HG02970 (cell line): ENCODE measurements at regions not wholly inside any gene's neighbourhood (a gene's known extent, or its start where the extent isn't known, plus 50 kb on each side); places are given as distances from the start of the nearest gene placed in this dataset.

Experiments
- ATAC-seq: cut with Tn5 transposase; IDR thresholded peaks from one replicate; pipeline ENCODE4 v1.9.1; 2021; ENCODE audit warnings: mild to moderate bottlenecking, moderate library complexity, moderate number of reproducible peaks; ENCODE audit not compliant: unreplicated experiment, low FRiP score

DNA sequence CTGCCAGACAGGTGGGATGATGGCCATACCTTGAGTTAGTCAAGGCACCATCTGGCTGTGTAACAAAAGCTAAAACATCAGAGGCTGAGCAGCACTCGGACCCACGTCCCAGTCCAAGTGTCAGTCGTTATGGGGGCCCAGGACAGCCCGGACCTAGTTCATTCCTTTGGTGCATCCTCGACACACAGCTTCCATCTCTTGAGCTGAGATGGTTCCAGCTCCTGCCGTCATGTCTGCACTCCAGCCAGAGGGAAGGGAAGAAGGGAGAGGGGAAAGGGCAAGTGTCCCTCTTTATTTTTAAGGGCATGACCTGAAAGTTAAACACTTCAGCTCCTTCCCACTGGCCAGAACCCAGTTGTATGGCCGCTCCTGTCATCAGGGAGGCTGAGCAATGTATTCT is 218.0 kb downstream of the SEC14L1 start:
- ATAC-seq = no peak

DNA sequence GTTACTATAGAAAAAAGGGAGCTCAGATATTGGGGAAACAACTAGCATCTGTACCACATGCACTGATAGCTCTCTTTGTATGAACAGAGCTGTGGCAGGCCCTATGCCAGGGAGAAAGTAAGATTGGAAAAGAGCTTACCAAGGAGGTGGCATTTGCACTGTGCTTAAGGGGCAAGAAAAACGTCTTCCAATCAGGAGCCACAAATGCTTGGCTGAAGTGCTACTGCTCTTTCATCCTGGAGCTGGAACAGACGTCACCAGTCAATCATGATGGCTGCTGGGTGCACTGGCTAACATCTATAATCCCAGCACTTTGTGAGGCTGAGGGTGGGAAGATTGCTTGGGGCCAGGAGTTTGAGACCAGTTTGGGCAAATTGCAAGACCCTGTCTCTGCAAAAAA is 218.5 kb downstream of the SEC14L1 start:
- no peak for ATAC-seq

DNA sequence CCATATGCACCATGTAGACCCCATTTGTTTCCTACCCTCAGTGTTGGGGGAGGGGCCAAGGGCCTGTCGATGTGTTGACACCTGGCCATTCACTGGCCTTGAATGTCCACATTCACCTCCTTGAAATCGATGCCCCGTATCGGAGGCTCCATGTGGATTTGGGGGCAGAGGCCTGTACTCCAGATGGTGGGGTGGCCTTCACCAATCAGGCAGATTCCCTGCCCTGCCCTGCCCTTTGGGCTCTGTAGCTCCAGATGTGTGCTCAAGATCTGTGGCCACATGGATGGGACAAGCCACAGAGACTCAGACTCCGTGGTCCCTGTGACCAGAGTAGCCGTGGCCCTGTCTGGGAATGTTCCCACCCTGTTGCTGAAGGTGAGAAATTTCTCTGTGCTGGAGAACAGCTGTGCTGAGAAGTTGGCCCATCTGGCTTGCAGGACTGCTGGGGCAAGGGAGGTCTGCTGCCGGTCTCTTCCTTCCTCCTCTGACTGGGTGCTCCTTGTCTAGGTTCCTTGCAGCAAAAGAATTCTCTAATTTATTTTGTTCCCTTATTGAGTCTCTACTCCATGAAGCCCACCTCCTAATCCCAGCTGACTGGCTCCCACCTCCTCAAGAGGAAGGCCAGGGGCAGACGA is 221.3 kb downstream of the SEC14L1 start:
- ATAC-seq = no peak

DNA sequence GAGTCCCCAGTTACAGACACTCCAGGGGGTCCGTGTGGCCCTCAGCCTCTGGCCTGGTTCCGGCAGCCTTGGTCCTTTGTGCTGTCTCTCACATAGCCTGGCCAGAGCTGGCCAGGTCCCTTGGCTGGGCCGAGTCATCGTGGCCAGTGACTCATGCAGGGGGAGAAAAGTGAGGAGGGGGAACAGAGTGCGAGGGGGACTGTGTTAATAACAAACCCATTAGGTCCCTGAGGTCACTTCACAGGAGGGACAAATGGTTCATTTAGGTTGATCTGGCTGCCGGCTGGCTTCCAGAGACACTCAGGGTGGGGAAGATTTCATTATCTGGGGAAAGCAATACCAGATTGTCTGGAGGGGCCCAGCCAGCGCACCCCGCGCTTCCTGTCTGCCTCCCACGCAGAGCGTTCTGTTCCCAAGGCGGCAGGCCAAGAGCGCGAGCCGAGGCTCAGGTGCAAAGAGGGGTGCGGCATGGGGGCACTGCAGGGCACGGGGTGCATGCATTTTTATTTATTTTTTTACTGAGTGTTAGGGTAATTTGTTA is 223.1 kb downstream of the SEC14L1 start:
- no peak for ATAC-seq

DNA sequence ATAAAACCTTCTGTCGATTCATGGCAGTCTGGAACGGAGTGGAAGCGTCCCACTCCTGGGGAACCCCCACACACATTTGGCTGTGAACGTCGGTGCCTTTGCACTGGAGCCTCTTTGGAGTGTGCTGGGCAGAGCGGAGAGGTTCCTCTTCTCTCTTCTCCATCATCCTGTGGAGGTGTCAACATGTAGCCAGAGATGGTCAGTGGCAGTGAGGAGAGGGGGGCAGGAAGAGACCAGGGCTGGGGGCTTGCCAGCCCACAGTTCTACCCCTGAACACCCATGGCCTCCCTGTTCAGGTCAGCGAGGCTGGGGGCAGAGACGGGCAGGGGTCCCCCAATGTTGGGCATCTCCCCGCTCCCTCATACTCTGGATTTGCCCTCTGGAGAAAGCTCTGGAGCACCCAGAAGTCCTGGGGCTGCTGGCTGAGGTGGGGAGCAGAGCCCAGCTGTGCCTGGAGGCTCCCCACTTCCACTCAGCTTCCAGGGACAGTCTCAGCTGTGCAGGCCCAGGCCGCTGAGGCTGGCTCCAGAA is 223.7 kb downstream of the SEC14L1 start:
- ATAC-seq = no peak

DNA sequence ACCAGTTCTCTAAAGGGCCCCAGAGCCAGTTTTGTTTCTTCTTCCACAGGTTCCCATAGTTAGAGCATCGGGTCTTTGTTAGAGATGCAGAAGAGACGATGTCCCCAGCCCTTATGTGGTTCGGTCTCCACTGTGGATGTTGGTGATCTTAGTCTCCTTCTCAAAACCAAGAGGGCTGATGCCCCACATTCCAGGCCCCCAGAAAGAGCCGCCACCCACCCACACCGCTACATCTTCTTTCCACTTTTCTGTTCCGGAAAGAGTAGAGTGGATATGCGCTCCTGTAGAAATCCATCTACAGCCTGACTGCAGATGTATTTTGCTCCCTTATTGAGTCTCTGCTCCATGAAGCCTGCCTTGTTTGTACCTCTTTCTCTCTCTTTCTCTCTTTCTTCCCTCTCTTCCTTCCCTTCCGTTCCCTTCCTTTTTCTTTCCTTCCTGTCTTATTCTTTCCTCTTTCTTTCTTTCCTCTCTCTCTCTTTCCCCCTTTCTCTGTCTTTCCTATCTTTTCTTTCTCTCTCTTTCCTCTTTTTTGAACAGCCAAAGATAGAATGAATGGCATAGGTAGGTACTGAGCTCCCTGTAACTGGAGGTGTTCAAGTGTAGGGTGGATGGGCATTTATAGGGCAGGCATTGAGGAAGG is 224.3 kb downstream of the SEC14L1 start:
- no peak for ATAC-seq

DNA sequence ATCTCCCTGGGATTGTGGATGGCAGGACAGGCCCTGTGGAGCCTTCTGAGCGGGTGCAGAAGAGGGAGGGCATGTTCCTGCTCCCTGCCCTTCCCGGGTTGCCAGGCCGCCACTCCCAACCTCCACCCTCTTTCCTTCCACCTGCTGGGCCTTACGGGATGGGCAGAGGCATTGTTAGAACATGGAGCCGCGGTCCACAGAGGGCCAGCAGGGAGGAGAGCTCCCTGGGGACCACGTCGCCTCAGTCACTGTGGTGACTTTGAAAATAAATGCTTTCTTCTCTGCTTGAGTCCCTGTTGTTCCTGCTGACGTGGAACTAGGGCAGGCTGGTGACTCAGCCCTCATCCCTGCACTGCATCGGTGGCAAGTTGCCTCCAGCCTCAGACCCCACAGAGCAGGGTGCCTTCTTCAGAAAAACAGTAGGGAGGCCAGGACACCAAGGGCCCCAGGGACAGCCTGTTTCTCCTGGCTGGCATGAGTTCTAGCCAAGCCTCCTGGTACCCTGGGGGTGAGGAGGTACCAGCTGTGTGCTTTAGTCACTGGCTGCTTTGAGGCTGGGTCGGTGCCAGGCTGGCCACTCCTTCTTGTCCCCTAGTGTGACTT is 224.9 kb downstream of the SEC14L1 start:
- ATAC-seq = no peak

DNA sequence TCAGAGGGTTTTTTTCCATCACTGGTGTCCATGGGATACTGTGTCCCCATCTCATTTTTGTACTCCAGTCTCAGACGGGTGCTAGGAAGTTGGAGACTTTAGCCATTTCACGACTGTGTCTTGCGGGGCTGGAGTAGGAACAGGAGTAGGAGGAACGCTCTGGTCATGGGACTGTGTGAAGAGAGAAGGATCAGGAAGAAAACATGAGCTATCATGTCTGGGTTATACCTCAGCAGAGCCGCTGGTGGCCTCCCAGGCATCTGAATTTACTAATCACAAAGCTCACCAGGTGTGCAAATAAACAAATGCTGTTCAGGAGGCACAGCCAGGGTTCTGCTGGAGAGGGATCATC is 225.4 kb downstream of the SEC14L1 start:
- no peak for ATAC-seq

DNA sequence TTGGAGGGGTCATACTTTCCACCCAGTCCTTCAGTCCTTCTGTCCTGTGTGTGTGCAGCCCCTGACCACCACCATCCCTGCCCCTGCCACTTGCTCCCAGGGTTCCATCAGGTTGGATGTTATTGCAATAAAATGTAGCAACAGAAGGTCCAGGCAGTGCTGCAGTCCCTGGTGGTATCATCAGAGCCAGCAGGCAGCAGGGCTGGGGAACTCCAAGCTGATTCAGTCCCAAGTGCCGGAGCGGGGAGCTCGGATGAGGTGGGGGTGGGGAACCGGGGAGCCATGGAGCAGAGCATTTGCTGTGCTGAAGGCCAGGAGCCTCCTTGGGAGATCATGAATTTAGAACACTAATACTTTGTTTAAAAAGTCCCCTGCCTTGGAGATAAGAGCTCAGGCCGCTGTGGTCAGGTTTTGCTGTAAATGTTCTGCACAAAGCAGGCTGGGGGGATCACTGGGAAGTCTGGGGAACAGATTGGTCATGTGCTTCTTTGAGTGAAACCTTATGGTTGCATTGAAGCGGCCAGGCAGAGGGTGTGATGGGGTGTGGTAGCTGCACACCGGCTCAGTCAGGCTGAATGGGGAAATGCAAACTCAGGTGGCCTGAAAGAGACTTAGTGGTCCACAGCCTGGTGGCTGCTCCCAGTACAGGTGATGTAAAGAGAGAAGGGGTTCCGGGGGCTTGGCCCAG is 225.9 kb downstream of the SEC14L1 start:
- ATAC-seq = no peak

DNA sequence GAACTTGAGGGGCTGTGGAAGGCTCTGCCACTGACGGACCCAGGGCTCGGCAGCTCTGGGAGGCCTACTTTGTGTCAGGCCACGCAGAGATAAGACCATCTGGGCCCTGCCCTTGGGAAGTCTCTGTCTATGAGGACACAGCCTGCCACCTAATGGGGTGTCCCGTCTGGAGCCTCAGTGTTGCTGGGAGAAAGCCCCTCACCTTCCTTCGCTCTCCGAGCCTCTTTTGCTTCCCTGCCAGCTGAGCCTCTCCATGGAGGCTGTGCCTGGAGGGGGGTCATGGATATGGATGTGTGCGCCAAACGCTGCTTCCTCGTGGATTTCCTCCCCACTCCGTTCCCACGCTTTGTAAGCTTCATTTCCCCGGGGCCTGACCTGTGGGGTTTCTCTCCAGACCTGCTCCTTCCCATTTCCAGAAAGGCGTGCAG is 228.8 kb downstream of the SEC14L1 start:
- no peak for ATAC-seq

DNA sequence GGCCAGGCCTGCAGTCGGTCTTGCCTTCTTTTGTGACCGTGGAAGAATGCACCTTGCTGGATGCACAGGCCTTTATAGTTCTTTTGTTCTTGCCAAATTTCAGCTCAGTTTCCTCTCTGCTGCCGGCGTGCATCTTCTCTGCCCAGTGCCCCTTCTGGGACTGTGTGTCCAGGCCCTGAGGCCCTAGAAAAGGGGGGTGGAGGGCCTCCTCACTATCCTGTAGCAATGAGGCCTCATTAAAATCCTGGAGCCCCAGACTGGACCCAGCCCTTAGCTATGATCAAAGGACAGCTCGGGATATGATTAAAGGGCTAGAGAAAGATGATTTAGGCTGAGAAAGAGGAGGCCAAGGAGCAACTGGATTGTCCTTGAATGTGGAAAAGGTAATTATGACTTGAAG is 229.8 kb downstream of the SEC14L1 start:
- no peak for ATAC-seq

DNA sequence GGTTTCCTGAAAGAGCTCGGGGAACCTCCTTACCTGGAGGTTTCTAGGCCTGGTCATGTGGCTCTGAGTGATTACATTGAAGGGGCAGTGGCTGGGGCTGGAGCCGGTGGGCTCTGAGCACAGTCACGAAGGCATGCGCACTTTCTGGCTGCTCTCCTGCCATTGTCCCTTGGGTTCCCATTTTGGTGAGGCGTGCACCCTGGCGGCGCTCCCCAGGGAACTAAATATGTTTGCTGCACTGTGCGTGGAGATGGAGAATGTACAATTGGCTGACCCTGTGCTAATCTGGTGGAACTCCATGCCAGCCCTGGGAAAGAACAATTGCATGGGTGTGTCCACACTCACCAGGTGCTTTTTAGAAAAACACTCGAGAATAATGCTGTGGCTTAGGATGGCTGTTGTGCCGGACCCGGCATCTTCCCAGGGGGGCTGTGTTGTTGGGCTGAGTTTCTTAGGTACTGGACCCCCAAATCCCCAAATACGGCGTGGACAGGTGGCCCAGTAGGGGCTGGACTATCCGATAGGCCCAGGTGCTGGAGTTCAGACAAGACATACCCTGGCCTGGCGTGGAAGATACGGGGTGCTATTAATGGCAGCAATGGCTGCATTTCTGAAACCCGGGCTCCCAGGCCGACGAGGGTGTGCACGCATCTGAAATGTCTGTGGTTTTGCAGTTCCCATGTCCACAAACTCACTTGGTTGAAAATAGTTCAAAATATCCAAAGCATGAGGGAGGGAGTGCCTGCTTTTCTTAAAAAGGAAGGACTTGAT is 230.5 kb downstream of the SEC14L1 start:
- no peak for ATAC-seq

DNA sequence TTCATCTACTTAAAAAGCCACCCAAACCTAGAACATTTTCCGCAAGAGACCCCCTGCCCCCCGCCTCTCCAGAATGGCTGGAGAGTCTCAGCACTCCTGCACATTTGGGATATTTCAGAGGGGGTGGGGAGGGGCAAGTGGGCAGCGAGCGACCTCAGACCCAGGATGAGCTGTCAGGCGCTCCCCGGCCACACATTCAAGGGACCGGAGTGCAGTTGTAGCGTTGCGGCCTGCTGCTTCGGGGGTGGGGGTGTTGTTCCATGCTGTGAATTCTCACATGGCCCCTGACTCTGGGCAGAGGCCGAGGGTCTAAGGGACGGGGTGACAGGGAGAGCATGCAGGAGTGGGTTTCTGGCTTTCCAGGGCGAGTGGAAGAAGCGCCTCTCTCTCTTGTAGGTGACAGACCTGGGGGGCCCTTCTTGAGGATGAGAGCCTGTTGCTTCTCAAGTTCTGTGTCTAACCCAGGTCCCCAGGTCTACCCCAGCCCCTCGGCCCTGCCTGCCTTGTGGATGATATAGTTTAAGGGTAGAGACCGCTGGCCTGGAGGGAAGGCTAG is 231.2 kb downstream of the SEC14L1 start:
- no peak for ATAC-seq

DNA sequence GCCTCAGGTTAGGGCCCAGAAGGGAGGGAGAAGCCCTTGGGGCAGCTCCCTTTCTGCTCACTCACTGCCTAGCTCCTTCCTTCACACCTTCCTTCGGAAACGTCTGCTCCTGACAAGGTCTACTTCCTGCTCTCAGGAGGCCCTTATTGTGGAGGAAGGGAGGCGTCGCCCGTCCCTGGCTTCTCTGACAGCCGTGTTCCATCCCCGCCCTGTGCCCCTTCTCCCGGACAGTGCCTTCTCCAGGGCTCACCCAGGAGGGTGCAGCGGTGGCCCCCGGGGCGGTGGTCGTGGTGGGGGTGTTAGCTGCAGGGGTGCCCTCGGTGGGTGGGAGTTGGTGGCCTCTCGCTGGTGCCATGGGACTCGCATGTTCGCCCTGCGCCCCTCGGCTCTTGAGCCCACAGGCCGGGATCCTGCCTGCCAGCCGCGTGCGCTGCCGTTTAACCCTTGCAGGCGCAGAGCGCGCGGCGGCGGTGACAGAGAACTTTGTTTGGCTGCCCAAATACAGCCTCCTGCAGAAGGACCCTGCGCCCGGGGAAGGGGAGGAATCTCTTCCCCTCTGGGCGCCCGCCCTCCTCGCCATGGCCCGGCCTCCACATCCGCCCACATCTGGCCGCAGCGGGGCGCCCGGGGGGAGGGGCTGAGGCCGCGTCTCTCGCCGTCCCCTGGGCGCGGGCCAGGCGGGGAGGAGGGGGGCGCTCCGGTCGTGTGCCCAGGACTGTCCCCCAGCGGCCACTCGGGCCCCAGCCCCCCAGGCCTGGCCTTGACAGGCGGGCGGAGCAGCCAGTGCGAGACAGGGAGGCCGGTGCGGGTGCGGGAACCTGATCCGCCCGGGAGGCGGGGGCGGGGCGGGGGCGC is 231.9 kb downstream of the SEC14L1 start:
- peak; percentile 43 for ATAC-seq

DNA sequence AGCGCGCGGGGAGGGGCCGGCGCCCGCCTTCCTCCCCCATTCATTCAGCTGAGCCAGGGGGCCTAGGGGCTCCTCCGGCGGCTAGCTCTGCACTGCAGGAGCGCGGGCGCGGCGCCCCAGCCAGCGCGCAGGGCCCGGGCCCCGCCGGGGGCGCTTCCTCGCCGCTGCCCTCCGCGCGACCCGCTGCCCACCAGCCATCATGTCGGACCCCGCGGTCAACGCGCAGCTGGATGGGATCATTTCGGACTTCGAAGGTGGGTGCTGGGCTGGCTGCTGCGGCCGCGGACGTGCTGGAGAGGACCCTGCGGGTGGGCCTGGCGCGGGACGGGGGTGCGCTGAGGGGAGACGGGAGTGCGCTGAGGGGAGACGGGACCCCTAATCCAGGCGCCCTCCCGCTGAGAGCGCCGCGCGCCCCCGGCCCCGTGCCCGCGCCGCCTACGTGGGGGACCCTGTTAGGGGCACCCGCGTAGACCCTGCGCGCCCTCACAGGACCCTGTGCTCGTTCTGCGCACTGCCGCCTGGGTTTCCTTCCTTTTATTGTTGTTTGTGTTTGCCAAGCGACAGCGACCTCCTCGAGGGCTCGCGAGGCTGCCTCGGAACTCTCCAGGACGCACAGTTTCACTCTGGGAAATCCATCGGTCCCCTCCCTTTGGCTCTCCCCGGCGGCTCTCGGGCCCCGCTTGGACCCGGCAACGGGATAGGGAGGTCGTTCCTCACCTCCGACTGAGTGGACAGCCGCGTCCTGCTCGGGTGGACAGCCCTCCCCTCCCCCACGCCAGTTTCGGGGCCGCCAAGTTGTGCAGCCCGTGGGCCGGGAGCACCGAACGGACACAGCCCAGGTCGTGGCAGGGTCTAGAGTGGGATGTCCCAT is 232.8 kb downstream of the SEC14L1 start:
- peak; percentile 11 for ATAC-seq

DNA sequence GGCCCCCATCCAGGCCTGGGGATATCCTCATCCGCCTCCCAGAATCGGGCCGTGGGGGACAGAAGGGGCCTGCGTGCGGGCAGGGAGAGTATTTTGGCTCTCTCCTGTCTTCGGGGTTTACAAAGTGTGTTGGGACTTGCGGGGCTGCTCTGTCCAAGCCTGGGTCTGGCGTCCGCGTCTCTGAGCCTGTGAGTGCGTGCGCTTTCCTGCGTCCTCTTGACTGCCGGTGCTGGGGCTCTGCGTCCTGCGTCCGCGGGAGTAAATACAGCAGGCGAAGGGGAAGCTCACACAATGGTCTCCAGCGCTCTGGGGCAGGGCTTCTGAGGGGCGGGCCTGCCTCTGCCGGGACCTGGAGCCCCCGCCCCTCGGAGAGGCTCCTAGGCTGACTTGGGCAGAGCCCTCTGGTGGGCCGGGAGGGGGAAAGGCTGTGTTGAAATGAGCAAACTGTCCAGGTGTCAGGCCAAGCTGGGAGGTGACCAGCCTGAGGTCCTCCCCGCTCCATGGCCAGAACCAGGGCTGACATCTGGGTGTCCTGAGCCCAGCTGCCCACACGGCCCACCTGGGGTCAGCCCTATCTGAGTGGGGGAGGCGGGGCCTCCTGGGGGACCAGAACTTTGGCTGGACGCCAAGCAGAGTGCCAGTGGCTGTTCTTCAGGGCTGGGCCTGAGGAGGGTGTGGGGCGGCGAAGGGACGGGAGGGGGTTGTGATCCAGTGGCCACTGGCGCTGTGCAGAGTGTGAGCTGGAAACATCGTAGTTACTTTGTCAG is 233.6 kb downstream of the SEC14L1 start:
- no peak for ATAC-seq

DNA sequence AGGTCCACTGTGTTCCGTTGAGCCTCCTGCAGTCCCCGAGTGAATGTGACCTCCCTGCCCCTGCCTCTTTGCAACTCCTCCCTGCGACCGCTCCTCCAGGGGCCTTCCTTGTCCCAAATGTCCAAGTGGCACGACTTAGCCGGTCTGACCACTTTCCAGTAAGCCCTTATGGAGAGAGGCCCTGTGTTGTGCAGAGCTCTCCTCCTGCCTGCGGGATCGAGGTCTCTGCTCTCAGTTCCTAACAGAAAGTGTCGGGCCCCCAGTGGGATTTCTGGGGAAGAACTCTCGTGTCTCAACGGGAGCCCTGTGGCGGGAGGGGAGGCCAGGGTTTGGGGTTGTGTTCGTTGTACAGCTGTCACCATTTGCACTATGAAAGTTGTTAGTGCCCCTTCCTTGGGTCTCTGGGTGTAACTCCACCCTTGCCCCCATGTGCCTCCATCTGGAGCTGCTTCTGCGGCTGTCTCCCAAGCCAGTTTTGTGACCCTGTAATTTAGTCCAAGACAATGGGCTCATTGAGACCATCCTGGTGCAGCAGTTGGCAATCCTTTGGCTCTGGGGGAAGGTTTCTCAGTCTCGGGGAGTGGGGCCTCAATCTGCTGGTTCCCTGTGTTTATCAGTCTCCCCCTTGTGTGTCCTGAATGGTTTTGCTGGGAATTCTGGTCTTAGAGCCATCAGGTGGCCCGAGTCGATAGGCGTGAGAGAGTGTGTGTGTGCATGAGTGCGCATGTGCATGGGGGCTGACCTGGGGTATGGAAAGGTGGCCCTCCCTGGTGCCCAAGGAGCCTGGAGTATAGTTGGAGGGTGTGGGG is 234.5 kb downstream of the SEC14L1 start:
- no peak for ATAC-seq
